Pons (tissue), 1 donor: ENCODE measurements at regions not wholly inside any gene's neighbourhood (a gene's known extent, or its start where the extent isn't known, plus 50 kb on each side); places are given as distances from the start of the nearest gene placed in this dataset.
"Not testable (repeated sequence)": the region's sequence is repeated elsewhere in the genome, so short reads cannot be mapped to it uniquely, and the experiment has no call there.

ENCODE experiments used
- DNase-seq: peaks from one replicate; pipeline ENCODE4 v3.0.0-alpha.2; 2016; ENCODE audit warnings: low spot score

DNA sequence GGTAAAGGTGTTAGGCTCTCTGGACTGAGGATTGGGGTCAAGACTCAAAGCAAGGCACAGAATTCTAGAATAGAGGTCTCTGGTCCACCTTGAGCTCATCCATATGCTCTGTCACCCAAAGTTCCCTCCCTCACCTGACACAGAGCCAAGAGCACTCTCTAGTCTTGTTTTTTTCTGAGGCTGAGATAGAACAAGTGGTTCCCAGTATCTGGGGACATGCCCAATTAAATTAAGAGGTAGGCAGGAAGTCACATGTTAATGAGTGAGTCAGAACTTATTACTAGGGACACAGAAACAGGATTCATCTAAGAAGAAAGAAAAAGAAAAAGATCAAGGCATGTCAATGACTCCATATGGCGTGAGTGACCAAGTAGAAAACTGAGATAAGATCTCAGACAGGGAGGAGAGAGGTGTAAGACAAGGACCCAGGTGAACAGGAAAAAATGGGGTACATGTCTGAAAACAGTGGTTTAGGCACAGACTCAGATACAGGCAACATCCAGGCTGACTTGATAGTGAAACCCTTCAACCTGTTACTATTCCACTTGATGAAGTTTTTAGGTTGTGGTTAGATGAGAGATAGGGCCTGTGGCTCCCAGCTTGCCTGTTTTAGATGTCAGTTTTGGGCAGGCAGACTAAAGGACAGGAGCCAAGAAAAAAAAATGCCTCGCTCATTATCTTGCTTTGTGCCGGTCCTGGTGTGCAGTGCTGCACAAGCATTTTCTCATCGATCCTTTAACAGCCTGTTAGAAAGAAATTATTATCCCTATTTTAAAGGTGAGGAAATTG, 609.9 kb downstream of the CCSER2 start:
- DNase-seq: no peak

DNA sequence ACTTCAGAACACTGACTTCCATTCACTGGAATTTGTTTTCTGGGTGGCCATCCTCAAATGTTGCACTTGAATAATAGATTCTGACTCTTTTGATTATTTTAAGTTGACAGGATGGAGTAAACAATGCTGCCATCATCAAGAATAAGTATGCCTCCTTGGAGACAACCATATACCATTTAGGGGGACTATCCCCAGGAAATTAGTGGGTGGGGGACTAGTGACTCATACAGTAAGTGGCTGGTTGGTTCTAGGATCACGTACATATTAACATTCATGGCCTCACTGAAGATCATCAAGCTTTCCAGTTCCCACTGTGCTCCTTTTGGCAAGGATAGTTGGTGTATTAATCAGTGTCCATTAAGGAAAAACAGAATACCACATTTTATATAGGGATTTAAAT, 615.2 kb downstream of the CCSER2 start:
- DNase-seq: no peak

DNA sequence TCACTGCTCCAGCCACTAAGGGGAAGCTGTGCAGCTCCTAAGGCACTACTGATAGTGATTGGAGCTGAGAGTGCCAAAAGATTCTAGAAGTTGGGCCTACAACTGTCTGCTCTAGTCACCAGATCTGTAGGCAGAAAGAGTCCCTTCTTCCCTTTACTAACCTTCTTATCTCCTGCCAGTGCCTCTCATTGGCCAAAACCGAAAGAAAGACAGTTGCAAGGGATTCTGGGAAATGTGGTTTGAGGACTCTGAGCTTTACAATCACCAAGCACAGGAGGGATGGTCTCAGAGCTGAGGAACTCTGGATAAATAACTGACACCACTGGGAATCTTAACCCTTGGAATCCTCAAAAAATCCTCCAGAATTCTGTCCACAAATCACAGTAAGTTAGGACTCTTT, 615.8 kb downstream of the CCSER2 start:
- no peak for DNase-seq

DNA sequence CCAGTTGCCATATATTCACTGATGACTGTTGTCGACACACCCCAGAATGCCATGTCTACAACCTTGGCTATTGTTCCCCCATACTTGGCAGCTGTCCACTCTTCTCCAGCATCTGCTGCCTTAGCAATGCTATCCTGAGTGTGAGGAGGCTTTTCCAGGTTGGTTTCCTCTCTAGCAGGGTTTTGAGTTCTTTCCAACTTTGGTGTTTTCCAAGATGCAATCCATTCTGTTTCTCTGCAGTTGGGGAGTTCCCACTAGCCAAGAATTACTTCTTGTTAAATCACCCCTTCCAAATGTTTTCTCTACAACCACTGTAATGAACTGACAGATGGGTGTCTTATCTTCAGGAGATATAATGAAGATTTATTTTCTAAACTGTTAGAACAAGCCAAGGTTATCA, 617.4 kb downstream of the CCSER2 start:
- no peak for DNase-seq

DNA sequence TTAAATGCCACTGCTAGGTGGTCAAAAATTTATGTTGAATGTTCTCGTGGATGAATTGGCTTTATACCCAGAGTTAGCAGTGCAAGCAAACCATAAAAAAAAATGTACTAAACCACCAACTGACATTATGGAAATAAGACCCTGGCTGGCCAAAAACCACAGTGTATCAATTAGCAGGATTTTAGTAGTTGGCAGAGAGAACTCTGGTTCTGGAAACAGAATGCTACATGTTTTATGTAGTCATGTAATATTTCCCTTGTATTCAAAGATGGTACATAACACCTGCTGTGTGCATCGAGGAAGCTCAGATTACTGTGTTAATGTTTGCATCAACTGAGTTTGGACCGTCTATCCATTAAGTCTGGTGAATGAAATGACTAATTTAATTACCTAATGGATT, 618.5 kb downstream of the CCSER2 start:
- no peak for DNase-seq

GRCh38 chr10:84948644-84949043, 620.3 kb downstream of the CCSER2 start:
- no peak for DNase-seq

DNA sequence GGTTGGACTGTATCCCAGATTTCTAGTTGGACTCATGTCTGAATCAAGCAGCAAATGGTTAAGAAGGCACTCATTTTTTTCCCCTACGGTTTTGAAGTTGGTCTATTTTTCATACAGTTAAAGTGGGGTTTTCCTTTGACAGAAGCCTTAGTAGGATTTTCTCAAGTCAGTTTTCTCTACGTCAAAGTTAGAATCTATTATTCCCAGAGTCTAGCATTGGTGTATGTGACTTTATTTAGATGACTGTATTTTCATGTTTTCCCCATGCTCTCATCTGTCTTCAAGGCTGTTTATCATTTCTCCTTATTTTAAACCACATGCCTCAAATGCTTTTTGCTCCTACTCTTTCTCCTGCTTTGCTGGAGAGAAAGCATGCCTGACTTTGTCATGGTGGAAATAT, 623.2 kb downstream of the CCSER2 start:
- DNase-seq: no peak

DNA sequence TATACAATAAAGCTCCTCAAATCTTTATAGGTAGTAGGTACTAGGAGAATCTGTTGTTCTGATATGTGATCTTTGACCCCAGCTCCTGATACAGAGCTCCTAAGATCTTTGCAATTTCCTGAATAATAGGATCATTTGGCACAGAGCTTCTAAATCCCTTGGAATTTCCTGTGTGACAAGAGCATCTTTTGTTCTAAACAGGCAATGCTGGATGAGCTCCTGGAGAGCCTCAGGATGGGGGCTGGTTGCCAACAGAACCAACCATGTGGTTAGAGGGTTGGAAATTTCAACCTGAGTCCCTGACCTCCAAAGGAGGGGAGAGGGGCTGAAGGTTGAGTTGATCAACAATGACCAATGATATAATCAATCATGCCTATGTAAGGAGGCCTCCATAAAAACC, 629.0 kb downstream of the CCSER2 start:
- DNase-seq: no peak

GRCh38 chr10:84965468-84965867, 637.1 kb downstream of the CCSER2 start:
- DNase-seq: no peak

- no peak for DNase-seq
These were observed 638.5 kb downstream of the CCSER2 start for GRCh38 chr10:84966708-84967441.

- not testable (repeated sequence) for DNase-seq
These were observed 640.9 kb downstream of the CCSER2 start for GRCh38 chr10:84969297-84969696.

DNA sequence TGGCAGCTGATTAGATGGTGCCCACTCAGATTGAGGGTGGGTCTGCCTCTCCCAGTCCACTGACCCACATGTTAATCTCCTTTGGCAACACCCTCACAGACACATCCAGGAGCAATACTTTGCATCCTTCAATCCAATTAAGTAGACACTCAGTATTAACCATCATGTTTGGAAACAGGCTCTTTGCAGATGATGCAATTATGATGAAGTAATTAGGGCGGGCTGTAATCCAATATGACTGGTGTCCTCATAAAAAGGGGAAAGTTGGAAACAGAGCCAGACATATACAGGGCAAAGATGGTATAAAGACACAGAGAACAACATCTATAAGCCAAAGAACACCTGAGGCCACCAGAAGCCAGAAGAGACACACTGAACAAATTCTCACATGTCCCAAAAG, 658.6 kb downstream of the CCSER2 start:
- no peak for DNase-seq

DNA sequence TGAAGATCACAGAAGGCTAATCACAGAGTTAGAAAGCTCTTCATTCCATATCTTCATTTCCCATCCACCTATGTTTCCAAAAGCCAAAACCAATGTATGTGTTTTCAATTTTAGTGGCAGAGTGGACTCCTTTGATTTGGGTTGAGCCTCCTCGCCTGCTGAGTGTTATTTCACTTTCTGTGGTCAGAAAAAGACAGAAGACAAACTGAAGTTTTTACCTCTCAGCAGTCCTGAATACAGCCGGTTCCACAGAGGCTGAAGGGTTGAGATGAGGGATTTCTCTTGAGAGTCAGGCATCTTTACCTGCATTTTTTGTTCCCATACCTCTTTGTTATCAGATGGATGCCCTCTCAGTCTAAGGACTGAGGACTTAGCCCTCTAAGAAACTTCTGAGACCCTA, 659.6 kb downstream of the CCSER2 start:
- no peak for DNase-seq

DNA sequence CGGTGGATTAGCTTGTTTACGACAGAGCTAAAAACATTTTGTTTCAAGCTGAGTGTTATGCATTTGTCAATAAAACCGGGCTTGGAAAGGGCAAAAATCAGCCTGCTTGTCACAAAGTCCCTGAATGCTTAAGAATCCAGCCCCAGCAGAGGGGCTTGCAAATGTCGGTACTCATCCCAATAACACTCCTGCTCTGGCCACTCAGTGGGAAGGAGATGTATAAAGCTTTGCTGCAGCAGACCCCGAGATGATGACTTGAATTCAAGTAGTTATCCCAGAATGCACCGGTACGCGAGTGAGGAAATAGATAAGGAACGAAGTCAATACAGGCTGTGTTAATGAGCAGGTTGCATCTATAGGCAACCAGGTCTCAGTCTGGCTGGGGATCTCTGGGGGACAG, 662.3 kb downstream of the CCSER2 start:
- DNase-seq: no peak

DNA sequence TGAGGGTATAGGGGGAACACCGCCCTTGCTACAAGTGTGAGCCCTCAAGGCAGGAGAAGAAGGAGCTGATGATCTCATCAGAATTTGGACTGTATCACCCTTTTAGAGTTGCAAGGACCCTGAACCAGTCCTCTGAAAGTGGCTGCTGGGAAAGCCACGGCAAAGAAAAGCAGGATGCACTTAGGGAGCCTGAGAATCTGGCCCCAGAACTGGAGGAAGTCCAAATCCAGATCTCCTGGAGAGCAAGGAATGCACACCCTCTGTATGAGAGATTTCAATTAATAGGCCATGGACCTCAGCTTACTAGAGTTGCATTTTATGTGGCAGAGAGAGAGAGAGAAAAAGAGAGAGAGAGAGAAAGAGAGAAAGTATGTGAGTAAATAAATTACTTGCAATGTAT, 662.9 kb downstream of the CCSER2 start:
- DNase-seq: no peak

DNA sequence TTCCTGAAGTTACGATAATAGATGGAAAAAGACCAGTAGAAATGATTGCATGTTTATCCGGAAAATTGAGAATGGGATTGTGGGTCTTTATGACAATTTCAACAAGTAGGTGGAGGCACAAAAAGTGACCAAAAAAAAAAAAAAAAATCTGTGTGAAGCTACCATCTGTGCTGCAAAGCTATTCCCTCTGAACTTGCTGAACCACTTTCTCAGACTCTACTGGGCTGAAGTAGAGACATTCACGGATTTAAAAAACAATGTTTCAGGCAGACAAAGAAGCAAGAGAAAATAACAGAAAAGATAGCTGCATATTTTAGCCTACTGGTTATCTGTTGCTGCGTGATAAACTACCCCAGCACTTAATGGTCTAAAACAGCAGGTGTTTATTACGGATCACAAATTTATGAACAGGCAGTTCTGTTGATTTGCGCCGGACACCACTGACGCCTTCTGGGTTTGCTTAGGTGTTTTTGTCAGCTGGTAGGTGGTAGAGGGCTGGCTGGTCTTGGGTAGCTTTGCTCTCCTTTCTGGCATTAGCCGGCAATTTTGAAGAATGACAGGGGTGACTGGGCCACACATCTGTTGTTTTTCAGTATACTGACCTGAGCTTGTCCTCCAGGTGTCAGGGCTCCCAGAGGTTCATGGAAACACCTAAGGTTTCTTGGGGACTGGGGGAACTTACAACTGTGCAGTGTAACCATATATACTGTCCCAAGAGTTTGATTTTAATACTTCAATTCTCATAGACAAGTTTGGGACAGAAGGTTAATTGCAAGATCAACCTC, 665.1 kb downstream of the CCSER2 start:
- DNase-seq: no peak

DNA sequence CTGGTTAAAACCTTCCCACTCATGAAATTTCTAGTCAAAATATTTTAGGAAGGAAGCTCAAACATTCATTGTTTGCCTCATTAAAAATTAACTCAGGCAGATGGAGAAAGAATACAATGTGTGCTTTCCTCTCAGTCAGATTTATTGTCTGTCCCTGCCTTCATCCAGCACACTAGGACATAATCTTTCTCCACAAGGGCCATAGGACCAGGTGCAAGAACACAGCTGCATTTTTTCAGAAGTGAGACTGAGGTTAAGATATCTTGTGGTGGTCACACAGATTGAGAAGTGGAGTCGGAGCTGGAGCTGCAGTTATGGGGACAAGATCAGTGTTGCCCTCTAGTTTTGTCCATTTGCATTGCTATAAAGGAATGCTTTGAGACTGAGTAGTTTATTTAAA, 666.3 kb downstream of the CCSER2 start:
- DNase-seq: no peak

DNA sequence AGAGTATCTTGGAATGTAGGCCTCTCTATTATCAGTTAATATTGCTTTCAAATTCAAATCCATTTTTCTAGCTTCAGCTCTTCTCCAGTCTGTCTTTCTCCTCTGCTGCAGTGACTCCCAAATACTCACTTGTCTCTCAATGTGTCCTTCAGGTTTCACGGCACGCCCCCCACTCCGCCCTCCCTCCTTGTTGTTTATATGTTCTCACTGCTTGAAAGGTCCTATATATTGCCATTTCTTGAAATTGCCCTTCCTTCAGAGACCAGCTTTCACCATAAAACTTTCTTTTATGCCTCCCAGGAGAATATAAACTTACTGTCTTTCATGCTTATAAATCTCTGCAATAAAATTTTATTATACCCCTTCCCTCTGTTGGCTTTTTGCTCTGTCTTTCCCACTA, 668.2 kb downstream of the CCSER2 start:
- no peak for DNase-seq

GRCh38 chr10:84997870-84998269, 669.5 kb downstream of the CCSER2 start:
- no peak for DNase-seq

GRCh38 chr10:84999929-85000328, 671.5 kb downstream of the CCSER2 start:
- DNase-seq: no peak

GRCh38 chr10:85003083-85003482, 674.7 kb downstream of the CCSER2 start:
- no peak for DNase-seq

DNA sequence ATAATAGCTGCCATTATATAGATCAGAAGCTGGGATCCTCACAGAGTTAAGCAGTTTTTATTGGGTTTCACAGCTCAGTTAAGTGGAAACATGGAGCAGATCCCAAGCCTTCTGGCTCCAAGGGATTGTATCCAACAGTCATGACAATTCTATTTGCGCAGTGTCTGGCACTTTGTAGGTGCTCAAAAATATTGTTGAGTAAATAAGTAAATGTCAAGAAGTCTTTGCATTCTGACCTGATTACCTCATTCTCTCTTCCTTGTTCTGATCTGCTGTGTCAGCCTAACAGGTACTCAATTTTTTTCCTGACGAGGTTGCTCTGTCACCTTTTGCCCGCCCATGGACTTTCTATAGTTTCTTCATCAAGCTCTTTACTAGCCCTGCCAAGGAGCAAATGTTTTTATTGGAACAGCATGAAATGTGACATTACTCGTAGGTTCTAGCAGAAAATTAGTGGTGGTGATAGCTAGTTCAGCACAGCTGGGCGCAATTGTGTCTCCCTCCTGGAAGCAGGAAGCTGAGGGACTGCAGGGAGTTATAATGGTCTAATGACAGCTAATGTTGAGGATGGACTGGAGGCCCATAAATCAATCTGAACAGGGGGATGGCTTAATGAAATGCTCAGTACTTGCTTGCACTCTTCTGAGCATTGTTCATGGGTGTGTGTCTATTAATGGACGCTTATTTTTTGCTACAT, 680.2 kb downstream of the CCSER2 start:
- DNase-seq: no peak
